Brain microvascular endothelial cell (primary cell): ENCODE measurements at regions not wholly inside any gene's neighbourhood (a gene's known extent, or its start where the extent isn't known, plus 50 kb on each side); places are given as distances from the start of the nearest gene placed in this dataset.

ENCODE experiments used
- DNase-seq: peaks from one replicate; pipeline ENCODE4 v3.0.0-alpha.2; 2020
- H3K27ac ChIP-seq: fragments of 250-450 bp; sonication (Bioruptor Pico); 2 replicates; pipeline ENCODE4 v1.5.1; 2020; ENCODE audit warnings: mild to moderate bottlenecking, moderate library complexity
- H3K27me3 ChIP-seq: fragments of 250-450 bp; sonication (Bioruptor Pico); replicated peaks from 2 replicates; pipeline ENCODE4 v1.5.1; 2020; ENCODE audit warnings: mild to moderate bottlenecking
- H3K36me3 ChIP-seq: fragments of 250-450 bp; sonication (Bioruptor Pico); replicated peaks from 2 replicates; pipeline ENCODE4 v1.5.1; 2020; ENCODE audit warnings: mild to moderate bottlenecking
- H3K4me3 ChIP-seq: 2 replicates; pipeline ENCODE4 v1.5.1; 2011; ENCODE audit warnings: low read depth, mild to moderate bottlenecking, control low read depth, low read length, moderate library complexity
- in situ Hi-C: cut with HindIII; loops from 2 replicates; pipeline ENCODE4 v1.10.0; 2017; ENCODE audit warnings: low sequenced_read_pairs, low pct_ligation_motif_present
- TF ChIP-seq, protein P1 (sequence below): IDR thresholded peaks from 2 replicates; pipeline ENCODE4 v1.5.1; 2011; ENCODE audit warnings: low read depth, mild to moderate bottlenecking, moderate library complexity, low read length, control low read depth, inconsistent platforms; ENCODE audit errors: missing control alignments

DNA sequence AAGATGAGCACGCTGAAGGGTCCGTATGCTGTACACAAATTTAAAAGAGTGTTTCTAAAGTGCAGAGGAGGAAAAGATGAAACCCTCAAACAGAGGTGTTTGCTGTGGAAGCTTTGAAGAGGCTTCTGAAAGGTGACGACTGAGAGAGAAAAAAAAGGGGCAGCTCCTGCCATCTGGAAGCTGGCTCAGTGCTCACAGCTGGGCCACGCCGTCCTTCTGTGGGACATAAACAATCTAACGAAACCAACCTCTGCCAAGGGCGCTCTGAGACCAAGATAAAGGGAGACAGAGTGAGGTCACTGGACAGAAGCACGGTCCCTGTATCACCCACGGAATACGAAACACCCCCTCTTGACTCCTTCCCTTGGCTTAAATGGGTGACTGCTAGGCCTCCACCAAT lies 96.3 kb upstream of the SLC6A6 start:
- DNase-seq: no peak
- no peak overlapping the region for H3K4me3 ChIP-seq
- H3K27ac ChIP-seq: no peak overlapping the region
- TF ChIP-seq, protein P1, sequence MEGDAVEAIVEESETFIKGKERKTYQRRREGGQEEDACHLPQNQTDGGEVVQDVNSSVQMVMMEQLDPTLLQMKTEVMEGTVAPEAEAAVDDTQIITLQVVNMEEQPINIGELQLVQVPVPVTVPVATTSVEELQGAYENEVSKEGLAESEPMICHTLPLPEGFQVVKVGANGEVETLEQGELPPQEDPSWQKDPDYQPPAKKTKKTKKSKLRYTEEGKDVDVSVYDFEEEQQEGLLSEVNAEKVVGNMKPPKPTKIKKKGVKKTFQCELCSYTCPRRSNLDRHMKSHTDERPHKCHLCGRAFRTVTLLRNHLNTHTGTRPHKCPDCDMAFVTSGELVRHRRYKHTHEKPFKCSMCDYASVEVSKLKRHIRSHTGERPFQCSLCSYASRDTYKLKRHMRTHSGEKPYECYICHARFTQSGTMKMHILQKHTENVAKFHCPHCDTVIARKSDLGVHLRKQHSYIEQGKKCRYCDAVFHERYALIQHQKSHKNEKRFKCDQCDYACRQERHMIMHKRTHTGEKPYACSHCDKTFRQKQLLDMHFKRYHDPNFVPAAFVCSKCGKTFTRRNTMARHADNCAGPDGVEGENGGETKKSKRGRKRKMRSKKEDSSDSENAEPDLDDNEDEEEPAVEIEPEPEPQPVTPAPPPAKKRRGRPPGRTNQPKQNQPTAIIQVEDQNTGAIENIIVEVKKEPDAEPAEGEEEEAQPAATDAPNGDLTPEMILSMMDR: no peak
- H3K27me3 ChIP-seq: peaks cover 29% of the 10 kb centered on the region
- no peaks in the 10 kb centered on the region for H3K36me3 ChIP-seq
- in situ Hi-C loops: no loop called here

DNA sequence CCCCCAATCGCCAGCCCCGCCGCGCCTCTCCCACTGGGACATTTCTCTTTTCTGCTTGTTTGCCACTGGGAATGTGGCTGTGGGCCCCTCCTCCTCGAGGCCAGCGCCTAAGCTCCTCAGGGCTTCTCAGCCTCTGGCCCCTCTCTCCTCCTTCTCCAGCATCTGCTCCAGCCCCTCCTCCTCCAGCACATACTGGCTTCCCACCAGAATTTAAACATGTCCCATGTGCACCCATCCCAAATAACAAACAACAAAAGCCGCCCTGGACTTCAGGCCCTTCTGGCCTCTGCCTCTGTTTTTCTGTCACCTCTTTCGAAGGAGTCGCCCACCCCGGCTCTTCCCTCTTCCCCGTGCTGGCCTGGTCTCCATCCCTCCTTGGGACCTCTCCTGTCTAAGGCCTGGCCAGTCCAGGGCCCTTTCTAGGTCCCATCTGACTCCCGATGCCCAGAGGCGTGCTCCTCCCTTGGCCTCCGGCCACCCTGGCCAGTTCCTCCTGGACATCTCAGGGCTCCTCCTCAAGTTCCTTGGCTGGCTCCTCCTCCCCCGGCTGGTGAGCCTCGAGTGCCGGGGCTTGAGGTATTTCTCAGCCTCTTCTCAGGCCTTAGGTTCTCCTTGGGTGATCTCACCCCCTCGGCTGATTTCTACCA lies 94.6 kb upstream of the SLC6A6 start:
- DNase-seq: no peak
- in situ Hi-C loops: no loop called here
- TF ChIP-seq, protein P1: no peak

DNA sequence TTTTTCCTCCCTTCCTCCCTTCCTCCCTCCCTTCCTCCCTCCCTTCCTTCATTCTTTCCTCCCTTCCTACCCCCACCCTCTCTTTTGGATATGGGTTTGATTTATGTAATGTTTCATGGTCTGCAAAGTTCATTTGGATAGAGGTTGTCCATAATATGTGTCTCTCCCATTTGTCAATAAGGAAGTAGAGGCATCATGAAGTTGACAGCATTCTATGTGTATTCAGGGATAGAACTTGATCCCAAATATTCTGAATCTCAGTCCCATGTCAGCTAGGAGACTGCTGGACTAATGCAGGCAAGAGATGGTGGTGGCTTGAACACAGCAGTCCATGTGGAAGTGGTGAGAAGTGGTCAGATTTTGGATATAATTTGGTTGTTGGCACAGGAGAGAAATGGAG lies 90.7 kb upstream of the SLC6A6 start:
- in situ Hi-C loops: no loop called here
- no peak overlapping the region for H3K4me3 ChIP-seq
- H3K27me3 ChIP-seq: peaks cover 21% of the 10 kb centered on the region
- no peaks in the 10 kb centered on the region for H3K36me3 ChIP-seq
- DNase-seq: no peak
- TF ChIP-seq, protein P1: no peak
- H3K27ac ChIP-seq: no peak overlapping the region

More for the DNA sequence above, 94.6 kb upstream of the SLC6A6 start:
- Histone ChIP-seq H3K27ac (no peak overlapping the region), H3K4me3 (no peak overlapping the region), H3K36me3 (no peaks in the 10 kb centered on the region), H3K27me3 (peaks cover 30% of the 10 kb centered on the region)

DNA sequence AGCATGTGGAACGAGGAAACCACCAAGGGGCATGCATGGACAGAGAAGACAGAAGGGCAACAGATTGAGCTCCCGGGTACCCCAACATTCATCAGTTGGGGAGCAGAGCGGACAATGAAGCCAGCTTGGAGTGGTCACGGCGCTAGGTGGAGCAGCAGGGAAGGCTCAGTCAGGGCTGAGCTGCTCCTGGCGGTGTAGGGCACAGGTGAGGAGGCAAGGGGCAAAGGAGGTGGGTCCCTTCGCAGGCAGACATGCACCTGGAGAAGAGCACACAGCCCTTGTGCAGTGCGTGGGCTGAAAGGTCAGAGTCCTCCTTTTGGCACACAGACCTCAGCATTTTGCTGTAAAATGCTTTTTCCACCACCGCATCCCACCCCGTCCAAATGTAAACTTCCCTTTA lies 90.0 kb upstream of the SLC6A6 start:
- DNase-seq: no peak
- no peak overlapping the region for H3K27ac ChIP-seq
- TF ChIP-seq, protein P1: no peak
- H3K27me3 ChIP-seq: peaks cover 19% of the 10 kb centered on the region
- no peak overlapping the region for H3K4me3 ChIP-seq
- in situ Hi-C loops: no loop called here
- no peaks in the 10 kb centered on the region for H3K36me3 ChIP-seq

DNA sequence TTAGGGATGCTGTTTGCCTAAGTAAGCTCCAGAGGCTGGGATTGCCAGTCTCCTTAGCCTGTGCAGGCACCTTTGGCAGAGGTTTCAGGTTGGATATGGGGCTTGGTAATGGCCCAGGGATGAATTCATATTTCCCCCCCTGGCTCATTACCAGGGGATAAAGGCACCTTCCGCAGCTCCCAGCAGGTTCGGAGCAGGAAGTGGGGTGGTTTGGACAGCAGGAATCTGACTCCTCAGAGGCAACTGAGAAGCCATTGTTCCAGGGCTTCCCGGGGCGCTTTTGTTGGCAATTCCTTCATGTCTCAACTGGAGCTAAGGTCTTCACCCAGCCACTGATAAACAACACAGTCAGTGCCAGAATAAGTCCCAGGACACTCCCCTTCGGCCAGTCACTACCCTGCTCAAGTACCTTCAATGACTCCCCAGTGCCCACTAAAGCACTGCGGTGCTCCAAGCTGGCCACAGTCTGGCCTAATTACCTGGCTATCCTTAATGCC lies 85.3 kb upstream of the SLC6A6 start:
- Histone ChIP-seq H3K27me3 (peaks cover 14% of the 10 kb centered on the region), H3K27ac (no peak overlapping the region), H3K36me3 (no peaks in the 10 kb centered on the region), H3K4me3 (no peak overlapping the region)
- no peak for DNase-seq
- TF ChIP-seq, protein P1: no peak
- in situ Hi-C loops: no loop called here

DNA sequence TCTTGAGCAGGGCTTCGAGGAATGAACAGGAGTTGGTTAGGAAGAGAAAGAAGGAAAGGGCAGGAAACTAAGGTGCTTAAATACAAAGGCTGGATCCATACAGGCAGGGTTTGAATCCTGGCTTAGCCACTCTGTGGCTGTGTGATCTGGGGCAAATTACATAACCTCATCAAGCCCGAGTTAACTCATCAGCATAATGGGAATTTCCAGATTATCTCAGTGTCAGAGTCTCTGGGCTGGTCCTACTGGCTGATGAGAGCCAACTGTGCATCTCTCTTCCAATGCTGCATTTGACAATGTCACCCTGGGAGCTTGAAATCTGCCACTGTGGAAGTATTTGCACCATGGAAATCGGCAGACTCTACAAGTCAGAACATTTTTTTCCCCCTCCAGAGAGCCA lies 83.8 kb upstream of the SLC6A6 start:
- H3K36me3 ChIP-seq: no peaks in the 10 kb centered on the region
- H3K27me3 ChIP-seq: peaks cover 10% of the 10 kb centered on the region
- TF ChIP-seq, protein P1: no peak
- in situ Hi-C loops: no loop called here
- no peak for DNase-seq
- no peak overlapping the region for H3K4me3 ChIP-seq
- H3K27ac ChIP-seq: no peak overlapping the region
